Uterus (tissue), 3 donors: ENCODE measurements at regions not wholly inside any gene's neighbourhood (a gene's known extent, or its start where the extent isn't known, plus 50 kb on each side); places are given as distances from the start of the nearest gene placed in this dataset.
"Not testable (repeated sequence)": the region's sequence is repeated elsewhere in the genome, so short reads cannot be mapped to it uniquely, and the experiment has no call there.

Source experiments
- DNase-seq, 2 donors: peaks; one replicate each; pipeline ENCODE4 v3.0.0-alpha.2; 2019 to 2020
- H3K27ac ChIP-seq, 2 donors: fragments of 200-600 bp; sonication (generic); 1 replicate in 1 of 2; 2 replicates in 1 of 2; pipeline ENCODE4 v1.5.1; 2016 to 2018
- H3K27me3 ChIP-seq, 2 donors: fragments of 200-600 bp; sonication (generic); one replicate each; pipeline ENCODE4 v1.5.1; 2018 to 2019; ENCODE audit warnings: control low read depth in 1 of 2
- H3K36me3 ChIP-seq, 2 donors: fragments of 200-600 bp; sonication (generic); one replicate each; pipeline ENCODE4 v1.5.1; 2019; ENCODE audit warnings: control low read depth in 1 of 2
- H3K4me1 ChIP-seq, 2 donors: fragments of 200-600 bp; sonication (generic); one replicate each; pipeline ENCODE4 v1.5.1; 2018 to 2019; ENCODE audit warnings: control low read depth in 1 of 2
- H3K4me3 ChIP-seq, 2 donors: fragments of 200-600 bp; sonication (generic); 1 replicate in 1 of 2; 2 replicates in 1 of 2; pipeline ENCODE4 v1.5.1; 2018 to 2019; ENCODE audit warnings: mild to moderate bottlenecking in 1 of 2
- H3K9me3 ChIP-seq, 2 donors: fragments of 200-600 bp; sonication (generic); one replicate each; pipeline ENCODE4 v1.5.1; 2019; ENCODE audit warnings: control low read depth in 1 of 2
- CTCF ChIP-seq, 4 experiments: fragments of 200-600 bp in 2 of 4; fragments of 450-650 bp in 2 of 4; sonication (generic) in 2 of 4; IDR thresholded peaks; one replicate each; pipeline ENCODE4 v1.5.1; 2016 to 2019; ENCODE audit warnings: antibody characterized with exemption in 4 of 4, mild to moderate bottlenecking in 2 of 4, moderate library complexity in 1 of 4
- POLR2A ChIP-seq, 2 donors: fragments of 450-650 bp; IDR thresholded peaks; one replicate each; pipeline ENCODE4 v1.6.1; 2016; ENCODE audit warnings: antibody characterized with exemption in 2 of 2, mild to moderate bottlenecking in 1 of 2, moderate library complexity in 1 of 2
- intact Hi-C: fragments of 100-400 bp; cut with DNase I; formaldehyde crosslinking; loops from one replicate; pipeline ENCODE4 v1.15.1; 2023; ENCODE audit warnings: low total_unique reads
- donor health status: DM: yes; HTN: yes; CAD: no.

DNA sequence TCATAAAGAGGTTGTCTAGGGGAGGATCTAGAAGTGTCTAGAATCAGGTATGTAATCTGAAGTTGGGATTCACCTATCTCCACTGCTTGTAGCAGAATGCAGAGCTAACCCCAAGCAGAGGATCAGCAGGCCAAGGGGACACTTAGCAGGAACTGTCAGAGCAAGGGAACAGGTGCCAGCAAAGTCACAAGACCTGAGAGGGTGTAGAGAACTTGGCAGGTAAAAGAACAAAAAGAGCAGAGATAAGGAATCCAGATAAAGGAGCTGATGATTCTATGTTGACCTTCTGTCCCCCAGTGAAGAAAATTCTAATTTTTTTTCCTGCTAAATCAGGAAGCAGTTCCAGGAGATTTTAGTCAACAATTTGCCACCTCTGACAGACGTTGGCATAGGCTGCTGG is 91.4 kb upstream of the CCDC71L start:
- Histone ChIP-seq H3K4me1 (no peaks in the 10 kb centered on the region), H3K27ac (no peak overlapping the region), H3K9me3 (no peaks in the 10 kb centered on the region), H3K36me3 (no peaks in the 10 kb centered on the region), H3K4me3 (no peak overlapping the region), H3K27me3 (no peaks in the 10 kb centered on the region)
- DNase-seq: no peak
- intact Hi-C loops: no loop called here
- no peak for TF ChIP-seq POLR2A (IDR thresholded peaks at IDR 0.05)
- no peak for TF ChIP-seq CTCF (IDR thresholded peaks at IDR 0.05)

DNA sequence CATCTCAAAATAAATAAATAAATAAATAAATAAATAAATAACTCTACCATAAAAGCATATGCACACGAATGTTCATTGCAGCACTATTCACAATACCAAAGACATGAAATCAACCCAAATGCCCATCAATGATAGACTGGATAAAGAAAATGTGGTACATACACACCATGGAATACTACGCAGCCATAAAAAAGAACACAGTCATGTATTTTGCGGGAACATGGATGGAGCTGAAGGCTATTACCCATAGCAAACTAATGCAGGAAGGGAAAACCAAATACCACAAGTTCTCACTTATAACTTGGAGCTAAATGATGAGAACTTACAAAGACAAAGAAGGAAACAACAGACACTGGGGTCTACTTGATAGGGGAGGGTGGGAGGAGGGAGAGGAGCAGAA is 94.1 kb upstream of the CCDC71L start:
- H3K4me3 ChIP-seq, H3K36me3 ChIP-seq, H3K4me1 ChIP-seq, intact Hi-C loops, H3K27ac ChIP-seq, H3K9me3 ChIP-seq, DNase-seq, H3K27me3 ChIP-seq: not testable (repeated sequence)

GRCh38 chr7:106755641-106756040 is 94.7 kb upstream of the CCDC71L start:
- TF ChIP-seq CTCF (IDR thresholded peaks at IDR 0.05): no peak
- TF ChIP-seq POLR2A (IDR thresholded peaks at IDR 0.05): no peak
- no peak overlapping the region for H3K4me3 ChIP-seq
- H3K36me3 ChIP-seq: no peaks in the 10 kb centered on the region
- H3K9me3 ChIP-seq: no peaks in the 10 kb centered on the region
- intact Hi-C loops: no loop called here
- H3K27me3 ChIP-seq: no peaks in the 10 kb centered on the region
- no peak overlapping the region for H3K27ac ChIP-seq
- H3K4me1 ChIP-seq: no peaks in the 10 kb centered on the region
- DNase-seq: no peak

- no peaks in the 10 kb centered on the region for H3K4me1 ChIP-seq
- H3K27me3 ChIP-seq: no peaks in the 10 kb centered on the region
- no peak overlapping the region for H3K4me3 ChIP-seq
- no peaks in the 10 kb centered on the region for H3K9me3 ChIP-seq
- no peaks in the 10 kb centered on the region for H3K36me3 ChIP-seq
- no peak for DNase-seq
- intact Hi-C loops: no loop called here
- TF ChIP-seq CTCF (IDR thresholded peaks at IDR 0.05) (no peak), POLR2A (IDR thresholded peaks at IDR 0.05) (no peak)
- H3K27ac ChIP-seq: no peak overlapping the region
Observed at GRCh38 chr7:106756071-106756470, 95.1 kb upstream of the CCDC71L start.

- no peaks in the 10 kb centered on the region for H3K27me3 ChIP-seq
Observed at GRCh38 chr7:106756884-106757283, 95.9 kb upstream of the CCDC71L start.

More at GRCh38 chr7:106756884-106757283, 95.9 kb upstream of the CCDC71L start:
- DNase-seq: no peak
- H3K36me3 ChIP-seq: no peaks in the 10 kb centered on the region
- H3K4me3 ChIP-seq: no peak overlapping the region
- H3K27ac ChIP-seq: no peak overlapping the region
- no peaks in the 10 kb centered on the region for H3K9me3 ChIP-seq
- intact Hi-C loops: no loop called here
- H3K4me1 ChIP-seq: no peaks in the 10 kb centered on the region
- TF ChIP-seq POLR2A (IDR thresholded peaks at IDR 0.05) (no peak), CTCF (IDR thresholded peaks at IDR 0.05) (no peak)
